CD8-positive, alpha-beta memory T cell (primary cell): ENCODE measurements at regions not wholly inside any gene's neighbourhood (a gene's known extent, or its start where the extent isn't known, plus 50 kb on each side); places are given as distances from the start of the nearest gene placed in this dataset.

Source experiments
- CTCF ChIA-PET: fragments of 350-600 bp; sonication (Branson Sonifier 250); formaldehyde crosslinking; loops from one replicate; lab custom pipeline; 2021; ENCODE audit warnings: antibody characterized with exemption; lab: Charles Lee
- POLR2A ChIA-PET: fragments of 350-600 bp; sonication (Branson Sonifier 250); formaldehyde crosslinking; loops from one replicate; lab custom pipeline; 2021; ENCODE audit warnings: antibody characterized with exemption; lab: Charles Lee
- DNase-seq, 5 donors: peaks; one replicate each; pipeline versions ENCODE4 v3.0.0 to v3.0.0-alpha.2; 2020 to 2022; ENCODE audit warnings: mixed read lengths in 1 of 5
- H3K27ac ChIP-seq: one replicate; pipeline ENCODE4 v1.7.0; 2013; ENCODE audit warnings: low read depth, mild to moderate bottlenecking, low read length, moderate library complexity
- H3K27me3 ChIP-seq: 2 replicates; pipeline ENCODE4 v1.7.0; 2013; ENCODE audit warnings: low read length, mild to moderate bottlenecking; ENCODE audit not compliant: insufficient read depth, poor library complexity, severe bottlenecking
- H3K36me3 ChIP-seq: 2 replicates; pipeline ENCODE4 v1.7.0; 2013; ENCODE audit warnings: mild to moderate bottlenecking, low read length, moderate library complexity; ENCODE audit not compliant: insufficient read depth
- H3K4me1 ChIP-seq: 2 replicates; pipeline ENCODE4 v1.7.0; 2013; ENCODE audit warnings: mild to moderate bottlenecking, low read length, moderate library complexity; ENCODE audit not compliant: insufficient read depth
- H3K4me3 ChIP-seq: 2 replicates; pipeline ENCODE4 v1.7.0; 2013; ENCODE audit warnings: mild to moderate bottlenecking, low read length
- H3K9me3 ChIP-seq: 2 replicates; pipeline ENCODE4 v1.7.0; 2013; ENCODE audit warnings: mild to moderate bottlenecking, low read length
- H3K27ac Mint-ChIP-seq, 8 donors: one replicate each; pipeline ENCODE4 v1.8.0; 2020 to 2021; ENCODE audit warnings: mixed read lengths in 8 of 8, mild to moderate bottlenecking in 6 of 8, inconsistent platforms in 3 of 8, moderate library complexity in 3 of 8
- H3K27me3 Mint-ChIP-seq, 2 donors: one replicate each; pipeline ENCODE4 v1.8.0; 2020 to 2021; ENCODE audit warnings: mixed read lengths in 2 of 2, mild to moderate bottlenecking in 1 of 2, moderate library complexity in 1 of 2
- H3K36me3 Mint-ChIP-seq, 3 donors: one replicate each; pipeline ENCODE4 v1.8.0; 2020 to 2021; ENCODE audit warnings: mixed read lengths in 3 of 3, inconsistent platforms in 1 of 3, mild to moderate bottlenecking in 1 of 3
- H3K4me1 Mint-ChIP-seq, 3 donors: one replicate each; pipeline ENCODE4 v1.8.0; 2020 to 2021; ENCODE audit warnings: mixed read lengths in 3 of 3, inconsistent platforms in 1 of 3, mild to moderate bottlenecking in 1 of 3
- H3K4me3 Mint-ChIP-seq, 7 donors: one replicate each; pipeline ENCODE4 v1.8.0; 2020 to 2021; ENCODE audit warnings: mixed read lengths in 7 of 7, mild to moderate bottlenecking in 6 of 7, moderate library complexity in 4 of 7, inconsistent platforms in 2 of 7
- H3K9me3 Mint-ChIP-seq, 5 donors: one replicate each; pipeline ENCODE4 v1.8.0; 2020 to 2022; ENCODE audit warnings: mixed read lengths in 5 of 5, mild to moderate bottlenecking in 3 of 5, moderate library complexity in 2 of 5, inconsistent platforms in 1 of 5

- Mint-ChIP-seq H3K4me1 (no peaks in the 10 kb centered on the region), H3K27ac (no peak overlapping the region), H3K4me3 (no peak overlapping the region), H3K36me3 (no peaks in the 10 kb centered on the region), H3K9me3 (peaks cover 3 to 17% (median 8%) of the 10 kb centered on the region in 5 donors), H3K27me3 (peaks cover 12 to 37% of the 10 kb centered on the region in 2 donors)
- POLR2A ChIA-PET: no interaction called here
- H3K36me3 ChIP-seq: no peaks in the 10 kb centered on the region
- no peak for DNase-seq
- no peaks in the 10 kb centered on the region for H3K4me1 ChIP-seq
- no peak overlapping the region for H3K27ac ChIP-seq
- H3K9me3 ChIP-seq: no peaks in the 10 kb centered on the region
- H3K27me3 ChIP-seq: no peaks in the 10 kb centered on the region
- CTCF ChIA-PET: no interaction called here
- no peak overlapping the region for H3K4me3 ChIP-seq
Observed at GRCh38 chr7:112699725-112700513, 90.3 kb downstream of the TMEM168 start.

DNA sequence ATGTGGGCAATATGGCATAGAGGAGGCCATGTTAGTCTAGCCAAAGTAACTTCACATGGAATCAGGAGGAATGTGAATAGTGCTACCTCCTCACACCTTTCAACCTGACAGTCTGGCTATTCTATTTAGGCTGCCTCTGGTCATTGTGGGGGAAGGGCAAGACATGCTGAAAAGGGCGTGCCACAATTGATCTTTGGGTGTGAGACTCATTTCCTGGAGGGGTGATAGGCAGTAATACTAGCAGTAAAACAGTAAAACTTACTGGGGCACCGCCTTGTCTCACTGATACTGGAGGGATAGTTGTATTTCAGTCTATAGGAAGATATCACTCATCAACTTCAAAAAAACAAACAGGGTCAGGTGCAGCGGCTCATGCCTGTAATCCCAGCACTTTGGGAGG lies 88.7 kb downstream of the TMEM168 start:
- DNase-seq: no peak
- ChIA-PET POLR2A (no interaction called here), CTCF (no interaction called here)
- H3K27ac ChIP-seq: no peak overlapping the region
- H3K4me3 Mint-ChIP-seq: no peak overlapping the region
- H3K36me3 ChIP-seq: no peaks in the 10 kb centered on the region
- no peaks in the 10 kb centered on the region for H3K4me1 Mint-ChIP-seq
- no peaks in the 10 kb centered on the region for H3K27me3 ChIP-seq
- no peaks in the 10 kb centered on the region for H3K36me3 Mint-ChIP-seq
- H3K9me3 ChIP-seq: no peaks in the 10 kb centered on the region
- no peaks in the 10 kb centered on the region for H3K4me1 ChIP-seq
- peaks cover 0 to 14% (median 8%) of the 10 kb centered on the region in 5 donors for H3K9me3 Mint-ChIP-seq
- H3K4me3 ChIP-seq: no peak overlapping the region
- no peak overlapping the region for H3K27ac Mint-ChIP-seq
- H3K27me3 Mint-ChIP-seq: peaks cover 7 to 37% of the 10 kb centered on the region in 2 donors

GRCh38 chr7:112707655-112708054 lies 82.5 kb downstream of the TMEM168 start:
- Mint-ChIP-seq H3K9me3 (peaks cover 0 to 14% (median 2%) of the 10 kb centered on the region in 5 donors), H3K36me3 (no peaks in the 10 kb centered on the region), H3K4me1 (no peaks in the 10 kb centered on the region), H3K27ac (no peak overlapping the region), H3K27me3 (peaks cover 0 to 9% of the 10 kb centered on the region in 2 donors), H3K4me3 (no peak overlapping the region)
- no peaks in the 10 kb centered on the region for H3K36me3 ChIP-seq
- H3K9me3 ChIP-seq: no peaks in the 10 kb centered on the region
- H3K4me3 ChIP-seq: no peak overlapping the region
- ChIA-PET POLR2A (no interaction called here), CTCF (no interaction called here)
- H3K27ac ChIP-seq: no peak overlapping the region
- H3K27me3 ChIP-seq: no peaks in the 10 kb centered on the region
- DNase-seq: no peak
- H3K4me1 ChIP-seq: no peaks in the 10 kb centered on the region

GRCh38 chr7:112708236-112708635 lies 82.0 kb downstream of the TMEM168 start:
- Mint-ChIP-seq H3K4me3 (no peak overlapping the region), H3K4me1 (no peaks in the 10 kb centered on the region), H3K27ac (no peak overlapping the region), H3K36me3 (no peaks in the 10 kb centered on the region), H3K9me3 (peaks cover 0 to 10% (median 2%) of the 10 kb centered on the region in 5 donors), H3K27me3 (peaks cover 0 to 5% of the 10 kb centered on the region in 2 donors)
- Histone ChIP-seq H3K27me3 (no peaks in the 10 kb centered on the region), H3K4me1 (no peaks in the 10 kb centered on the region), H3K36me3 (no peaks in the 10 kb centered on the region), H3K27ac (no peak overlapping the region), H3K9me3 (no peaks in the 10 kb centered on the region), H3K4me3 (no peak overlapping the region)
- DNase-seq: no peak
- CTCF ChIA-PET: no interaction called here
- POLR2A ChIA-PET: no interaction called here
